Muscle layer of colon (tissue), 2 donors: ENCODE measurements at regions not wholly inside any gene's neighbourhood (a gene's known extent, or its start where the extent isn't known, plus 50 kb on each side); places are given as distances from the start of the nearest gene placed in this dataset.

Source experiments
- H3K27ac ChIP-seq: one replicate; pipeline ENCODE4 v1.7.0; 2013; ENCODE audit warnings: low read depth, mild to moderate bottlenecking, low read length, moderate library complexity
- H3K27me3 ChIP-seq, 2 donors: one replicate each; pipeline ENCODE4 v1.7.0; 2013; ENCODE audit warnings: low read length in 2 of 2, mild to moderate bottlenecking in 2 of 2; ENCODE audit not compliant: insufficient read depth in 2 of 2, control insufficient read depth in 1 of 2
- H3K36me3 ChIP-seq: one replicate; pipeline ENCODE4 v1.7.0; 2013; ENCODE audit warnings: mild to moderate bottlenecking, low read length; ENCODE audit not compliant: insufficient read depth
- H3K4me1 ChIP-seq: one replicate; pipeline ENCODE4 v1.7.0; 2013; ENCODE audit warnings: mild to moderate bottlenecking, low read length; ENCODE audit not compliant: insufficient read depth
- H3K4me3 ChIP-seq, 2 donors: one replicate each; pipeline ENCODE4 v1.7.0; 2013; ENCODE audit warnings: low read length in 2 of 2, low read depth in 1 of 2, mild to moderate bottlenecking in 1 of 2, moderate library complexity in 1 of 2
- H3K9ac ChIP-seq: one replicate; pipeline ENCODE4 v1.7.0; 2013; ENCODE audit warnings: low read length
- H3K9me3 ChIP-seq: one replicate; pipeline ENCODE4 v1.7.0; 2013; ENCODE audit warnings: mild to moderate bottlenecking, low read length
- donor health status: abdominal sarcoma.
- donor health status: Adenocarcinoma of cecum.

DNA sequence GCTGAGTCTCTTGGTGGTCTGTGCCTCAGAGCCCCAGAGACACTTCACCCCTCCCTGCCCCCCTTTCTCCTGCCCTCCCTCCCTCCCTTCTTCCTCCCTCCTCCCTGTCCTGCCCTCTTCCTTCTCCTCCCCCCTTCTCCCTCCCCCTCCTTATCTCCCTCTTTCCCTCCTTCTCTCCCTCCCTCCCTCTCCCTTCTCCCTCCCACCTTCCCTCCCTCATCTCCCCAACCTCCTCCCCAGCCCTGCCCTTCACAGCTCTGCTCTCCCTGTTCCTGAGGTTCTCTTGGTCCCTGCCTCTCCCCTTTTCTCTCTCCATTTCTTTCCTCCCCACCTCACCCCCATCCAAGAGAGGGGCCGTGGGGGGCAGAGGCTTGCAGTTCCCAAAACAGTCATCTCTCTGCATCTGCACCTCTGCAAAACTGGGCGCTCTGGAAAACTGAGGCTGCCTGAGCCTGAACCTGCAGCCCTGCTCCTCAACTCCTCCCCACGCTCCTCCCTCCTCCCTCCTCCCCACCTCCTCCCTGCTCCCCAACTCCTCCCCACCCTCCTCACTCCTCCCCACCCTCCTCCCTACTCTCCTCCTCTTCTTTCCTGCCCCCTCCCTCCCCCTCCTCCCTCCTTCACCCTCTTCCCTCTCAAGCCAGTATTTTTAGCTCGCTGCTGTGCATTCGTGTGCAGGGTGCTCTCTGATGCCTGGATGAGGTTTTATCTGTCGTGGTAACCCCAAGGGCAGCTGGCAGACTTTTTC lies 219.1 kb downstream of the C9orf50 start:
- Histone ChIP-seq H3K9me3 (no peaks in the 10 kb centered on the region), H3K27ac (peak overlapping the region; percentile 78), H3K9ac (peak overlapping the region; percentile 15), H3K27me3 (no peaks in the 10 kb centered on the region), H3K36me3 (no peaks in the 10 kb centered on the region), H3K4me3 (peak overlapping the region in 1 of 2 donors; percentile 43), H3K4me1 (peaks cover 17% of the 10 kb centered on the region)

DNA sequence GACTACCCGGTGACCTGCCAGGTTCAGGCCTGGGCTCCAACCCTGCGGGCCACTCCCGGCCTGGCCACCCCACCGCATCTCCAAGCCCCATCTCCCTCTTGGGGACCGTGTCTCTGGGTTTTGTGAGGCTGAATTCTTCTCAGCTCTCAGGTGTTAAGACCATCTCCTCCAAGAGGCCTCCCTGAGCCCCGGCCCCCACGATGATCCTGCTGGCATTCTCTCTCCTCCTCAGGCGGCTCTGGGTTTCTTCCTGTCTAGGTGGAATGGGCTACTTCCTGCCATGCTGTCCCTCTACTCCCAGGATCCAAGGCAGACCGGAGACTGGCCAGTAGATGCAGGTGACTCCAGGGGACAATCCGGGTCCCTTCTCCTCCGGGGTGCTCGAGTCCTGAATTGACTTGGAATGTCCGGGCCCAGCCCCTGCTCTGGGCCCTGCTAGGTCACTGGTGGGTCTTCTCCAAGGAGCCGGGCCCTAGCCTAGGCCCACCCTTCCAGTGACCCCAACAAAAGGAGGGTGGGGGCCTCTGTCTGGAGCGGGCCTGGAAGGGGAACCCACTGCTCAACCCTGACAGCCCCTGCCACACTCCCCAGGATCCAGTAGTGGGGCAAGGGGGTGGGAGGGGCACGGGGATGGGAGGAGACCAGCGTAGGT lies 219.8 kb downstream of the C9orf50 start:
- H3K4me1 ChIP-seq: peaks cover 17% of the 10 kb centered on the region
- H3K27me3 ChIP-seq: no peaks in the 10 kb centered on the region
- no peak overlapping the region for H3K4me3 ChIP-seq
- H3K27ac ChIP-seq: peak overlapping the region; percentile 27
- no peak overlapping the region for H3K9ac ChIP-seq
- H3K9me3 ChIP-seq: no peaks in the 10 kb centered on the region
- H3K36me3 ChIP-seq: no peaks in the 10 kb centered on the region

DNA sequence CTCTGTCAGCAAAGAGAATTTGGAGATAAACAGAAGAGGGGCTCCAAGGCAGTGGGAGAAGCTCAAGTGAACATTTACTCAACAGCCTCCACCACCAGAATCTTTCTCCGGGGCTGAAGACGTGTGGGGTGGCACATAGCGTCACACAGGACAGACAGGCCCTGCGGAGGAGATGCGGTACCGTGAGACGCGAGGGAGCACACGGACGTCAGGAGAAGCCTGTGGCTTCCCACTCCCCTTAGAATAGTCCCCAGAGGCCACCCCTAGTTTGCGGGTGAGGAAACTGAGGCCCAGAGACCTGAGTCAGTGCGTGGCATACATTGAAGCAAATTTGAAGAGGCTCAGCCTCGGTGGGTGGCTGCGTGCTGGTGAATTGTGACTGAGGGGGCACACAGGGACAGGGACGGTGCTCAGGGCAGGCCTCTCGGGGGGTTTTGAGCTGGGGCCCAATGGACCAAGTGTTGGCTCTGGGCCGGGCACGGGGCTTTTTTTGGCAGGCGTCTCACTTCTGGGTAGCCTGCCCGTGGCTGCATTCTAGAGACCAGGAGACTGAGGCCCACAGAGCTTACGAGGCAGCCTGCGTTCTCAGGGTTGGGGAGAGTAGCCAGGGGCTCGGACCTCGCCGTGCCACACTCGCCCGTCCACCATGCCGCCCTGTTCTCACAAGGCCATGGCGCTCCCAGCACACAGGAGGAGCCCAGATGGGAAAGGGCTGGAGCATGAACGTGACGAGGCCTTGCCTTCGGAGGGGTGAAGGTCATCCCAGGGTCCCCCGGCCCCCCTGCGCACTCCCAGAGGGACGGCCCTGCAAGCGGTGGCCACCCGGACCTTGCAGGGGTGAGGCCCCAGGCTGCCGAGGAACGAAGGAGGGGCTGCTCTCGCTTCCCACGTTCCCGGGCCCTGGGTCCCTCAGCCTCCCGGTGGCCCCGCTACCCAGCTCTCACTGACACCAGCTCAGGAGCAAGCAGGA lies 220.6 kb downstream of the C9orf50 start:
- H3K4me1 ChIP-seq: peaks cover 17% of the 10 kb centered on the region
- H3K27ac ChIP-seq: no peak overlapping the region
- no peak overlapping the region for H3K4me3 ChIP-seq
- no peak overlapping the region for H3K9ac ChIP-seq
- no peaks in the 10 kb centered on the region for H3K27me3 ChIP-seq
- no peaks in the 10 kb centered on the region for H3K9me3 ChIP-seq
- no peaks in the 10 kb centered on the region for H3K36me3 ChIP-seq

DNA sequence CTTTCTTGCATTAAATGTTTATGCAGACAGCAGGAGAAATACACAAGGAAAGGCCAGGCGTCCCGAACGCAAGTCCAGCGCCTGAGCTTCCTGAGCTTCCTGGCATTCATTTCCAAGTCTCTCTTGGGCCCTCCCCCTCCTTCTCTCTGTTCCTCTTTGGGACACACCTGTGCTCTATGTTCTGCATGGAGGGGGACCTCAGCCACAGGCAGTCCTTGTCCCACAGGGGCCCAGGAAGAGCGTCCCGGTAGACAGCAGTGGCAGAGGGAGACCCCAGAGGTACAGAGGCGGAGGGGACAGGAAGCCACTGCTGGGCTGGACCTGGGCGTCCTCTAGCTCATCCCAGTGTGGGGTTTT lies 221.3 kb downstream of the C9orf50 start:
- Histone ChIP-seq H3K4me3 (no peak overlapping the region), H3K27ac (no peak overlapping the region), H3K36me3 (no peaks in the 10 kb centered on the region), H3K9ac (no peak overlapping the region), H3K27me3 (no peaks in the 10 kb centered on the region), H3K4me1 (peaks cover 17% of the 10 kb centered on the region), H3K9me3 (no peaks in the 10 kb centered on the region)

DNA sequence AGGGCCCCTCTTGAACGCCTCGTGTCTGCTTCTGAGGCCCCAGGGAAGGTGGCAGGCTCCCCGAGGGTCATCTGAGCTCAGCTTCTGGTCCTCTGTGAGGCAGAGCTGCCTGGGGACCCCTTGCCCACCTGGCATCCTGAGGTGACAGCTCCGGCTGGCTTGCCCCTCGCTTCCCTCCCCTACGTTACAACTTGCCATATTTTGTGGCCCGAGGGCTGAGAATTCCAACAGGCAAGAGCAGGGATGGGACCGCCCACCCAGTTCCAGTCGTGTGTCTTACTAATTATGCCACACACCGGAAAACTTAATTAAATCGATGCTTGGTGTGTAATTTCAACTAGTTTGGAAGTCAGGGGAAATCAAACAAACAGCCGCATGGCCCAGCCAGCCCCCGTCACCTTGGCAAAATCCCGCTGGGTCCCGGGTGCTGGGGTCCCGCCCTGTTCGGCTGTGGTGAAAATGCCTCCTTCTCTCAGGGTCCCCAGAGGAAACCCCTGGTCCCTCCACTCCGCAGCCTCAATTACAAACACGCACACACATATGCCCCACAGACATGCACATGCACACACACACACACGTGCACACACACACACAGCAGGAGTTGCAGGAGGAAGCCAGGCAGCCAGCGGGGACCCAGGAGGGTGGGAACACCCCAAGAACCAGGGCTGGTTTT lies 221.0 kb upstream of the IER5L start:
- H3K9me3 ChIP-seq: no peaks in the 10 kb centered on the region
- H3K9ac ChIP-seq: no peak overlapping the region
- H3K27ac ChIP-seq: no peak overlapping the region
- H3K27me3 ChIP-seq: no peaks in the 10 kb centered on the region
- peaks cover 17% of the 10 kb centered on the region for H3K4me1 ChIP-seq
- H3K4me3 ChIP-seq: no peak overlapping the region
- no peaks in the 10 kb centered on the region for H3K36me3 ChIP-seq

DNA sequence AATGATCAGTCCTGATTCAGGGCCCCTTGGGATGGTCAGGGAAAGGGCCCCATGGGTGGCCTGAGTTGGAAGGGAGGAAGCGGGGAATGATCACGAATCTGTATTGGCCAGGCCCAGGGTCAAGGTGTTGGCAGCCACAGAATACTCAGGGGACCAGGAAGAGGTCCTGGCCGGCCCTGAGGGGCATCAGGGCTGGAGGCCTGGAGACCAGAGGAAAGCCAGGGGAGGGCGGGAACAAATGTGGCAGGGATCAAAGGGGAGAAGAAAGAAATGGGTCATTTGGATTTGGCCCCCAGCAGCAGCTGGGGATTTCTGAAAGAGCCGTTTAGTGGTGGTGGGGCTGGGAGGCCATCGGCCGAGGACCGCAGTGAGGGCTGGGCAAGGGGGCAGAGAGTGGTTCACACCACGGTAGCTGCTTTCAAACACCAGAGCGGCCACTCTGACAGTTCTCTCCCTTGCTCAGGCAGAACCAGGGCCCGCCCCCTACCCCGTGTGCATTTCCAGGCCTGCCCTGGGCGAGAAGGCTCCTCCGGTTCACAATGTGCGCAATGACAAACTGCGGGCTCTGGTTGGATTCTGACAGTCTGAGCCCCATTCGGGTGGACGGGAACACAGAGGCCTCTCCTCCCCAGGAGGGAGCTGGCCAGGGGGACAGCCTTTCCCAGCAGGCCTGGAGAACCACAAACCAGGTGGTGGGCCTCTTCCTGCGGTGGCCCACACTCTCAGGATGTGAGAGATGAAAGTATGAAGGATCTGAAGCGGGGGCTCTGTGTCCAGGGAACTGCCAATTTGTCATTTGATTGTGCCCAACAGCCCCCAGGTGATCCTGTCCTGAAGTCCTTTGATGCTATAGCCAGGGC lies 220.3 kb upstream of the IER5L start:
- Histone ChIP-seq H3K27me3 (no peaks in the 10 kb centered on the region), H3K4me3 (no peak overlapping the region), H3K9ac (no peak overlapping the region), H3K36me3 (no peaks in the 10 kb centered on the region), H3K4me1 (peaks cover 10% of the 10 kb centered on the region), H3K27ac (no peak overlapping the region), H3K9me3 (no peaks in the 10 kb centered on the region)

DNA sequence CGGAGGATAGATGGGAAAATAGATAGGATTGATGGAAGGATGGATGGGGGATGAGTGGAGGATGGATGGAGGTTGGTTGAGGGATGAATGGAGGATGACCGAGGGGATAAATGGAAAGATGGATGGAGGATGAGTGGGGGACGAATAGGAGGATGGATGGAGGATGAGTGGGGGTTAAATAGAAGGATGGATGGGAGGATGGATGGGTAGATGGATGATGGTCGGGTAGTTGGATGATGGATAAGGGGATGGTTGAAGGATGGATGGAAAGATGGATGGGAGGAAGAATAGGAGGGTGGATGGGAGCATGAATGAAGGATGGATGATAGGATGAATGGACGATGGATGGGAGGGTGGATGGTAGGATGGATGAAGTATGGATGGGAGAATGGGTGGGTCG lies 219.3 kb upstream of the IER5L start:
- Histone ChIP-seq H3K27me3 (no peaks in the 10 kb centered on the region), H3K4me3 (no peak overlapping the region), H3K4me1 (no peaks in the 10 kb centered on the region), H3K27ac (no peak overlapping the region), H3K9ac (no peak overlapping the region), H3K36me3 (no peaks in the 10 kb centered on the region), H3K9me3 (no peaks in the 10 kb centered on the region)

DNA sequence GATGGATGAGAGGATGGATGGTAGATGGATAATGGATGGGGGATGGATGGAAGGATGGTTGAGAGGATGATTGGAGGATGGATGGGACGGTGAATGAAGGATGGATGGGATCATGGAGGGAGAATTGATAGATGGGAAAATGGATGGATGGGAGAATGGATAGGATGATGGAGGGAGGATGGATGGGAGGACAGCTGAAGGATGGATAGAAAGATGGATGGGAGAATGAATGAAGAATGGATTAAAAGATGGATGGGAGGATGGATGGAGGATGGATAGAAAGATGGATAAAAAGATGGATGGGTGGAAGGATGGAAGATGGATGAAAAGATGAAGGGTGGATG lies 218.3 kb upstream of the IER5L start:
- Histone ChIP-seq H3K27me3 (no peaks in the 10 kb centered on the region), H3K4me3 (no peak overlapping the region), H3K9ac (no peak overlapping the region), H3K36me3 (no peaks in the 10 kb centered on the region), H3K9me3 (no peaks in the 10 kb centered on the region), H3K4me1 (no peaks in the 10 kb centered on the region), H3K27ac (no peak overlapping the region)

DNA sequence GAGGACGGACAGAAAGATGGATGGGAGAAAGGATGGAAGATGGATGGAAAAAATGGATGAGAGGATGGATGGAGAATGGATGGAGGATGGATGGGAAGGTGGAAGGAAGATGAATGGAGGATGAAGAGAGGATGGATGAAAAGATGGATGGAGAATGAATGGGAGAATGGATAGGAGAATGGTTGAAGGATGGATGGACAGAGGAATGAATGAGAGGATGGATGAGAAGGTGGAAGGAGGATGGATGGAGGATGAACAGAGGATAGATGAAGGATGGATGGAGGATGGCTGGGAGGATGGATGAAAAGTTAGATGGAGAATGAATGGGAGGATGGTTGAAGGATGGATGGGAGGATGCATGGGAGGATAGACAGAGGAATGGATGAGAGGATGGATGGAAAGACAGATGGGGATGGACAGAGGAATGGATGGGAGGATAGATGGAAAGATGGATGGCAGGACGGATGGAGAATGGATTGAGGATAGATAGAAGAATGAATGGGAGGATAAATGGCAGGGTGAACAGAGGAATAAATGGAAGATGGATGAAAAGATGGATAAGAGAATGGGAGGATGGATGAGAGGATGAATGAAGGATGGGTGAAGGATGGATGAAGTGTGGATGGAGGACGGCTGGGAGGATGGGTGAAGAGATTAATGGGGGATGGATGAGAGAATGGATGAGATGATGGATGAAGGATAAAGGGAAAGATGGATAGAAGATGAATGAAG lies 217.7 kb upstream of the IER5L start:
- Histone ChIP-seq H3K9ac (no peak overlapping the region), H3K27ac (no peak overlapping the region), H3K4me1 (no peaks in the 10 kb centered on the region), H3K9me3 (no peaks in the 10 kb centered on the region), H3K27me3 (no peaks in the 10 kb centered on the region), H3K36me3 (no peaks in the 10 kb centered on the region), H3K4me3 (no peak overlapping the region)

DNA sequence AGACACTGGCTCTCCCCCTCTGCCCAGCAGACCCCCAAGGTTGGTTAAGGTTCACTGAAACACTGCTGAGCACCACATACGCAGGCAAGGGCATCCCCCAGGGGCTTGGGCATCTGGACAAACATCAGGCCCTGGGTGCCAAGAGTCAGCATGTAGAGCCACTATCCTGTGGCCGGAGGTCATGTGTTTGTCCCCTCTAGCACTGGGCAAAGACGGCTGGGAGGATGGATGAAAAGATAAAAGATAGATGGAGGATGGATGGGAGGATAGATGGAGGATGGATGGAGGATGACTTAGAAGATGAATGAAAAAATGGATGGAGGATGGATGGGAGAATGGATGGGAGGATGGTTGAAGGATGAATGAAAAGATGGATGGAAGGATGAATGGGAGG lies 216.8 kb upstream of the IER5L start:
- Histone ChIP-seq H3K4me3 (no peak overlapping the region), H3K9me3 (no peaks in the 10 kb centered on the region), H3K4me1 (no peaks in the 10 kb centered on the region), H3K27me3 (no peaks in the 10 kb centered on the region), H3K9ac (no peak overlapping the region), H3K27ac (no peak overlapping the region), H3K36me3 (no peaks in the 10 kb centered on the region)
